Upper lobe of left lung (tissue), 4 donors: ENCODE measurements at regions not wholly inside any gene's neighbourhood (a gene's known extent, or its start where the extent isn't known, plus 50 kb on each side); places are given as distances from the start of the nearest gene placed in this dataset.

Experiments
- POLR2A ChIP-seq, 4 donors: fragments of 450-650 bp; IDR thresholded peaks; one replicate each; pipeline ENCODE4 v1.5.1; 2016 to 2017; ENCODE audit warnings: antibody characterized with exemption in 4 of 4, mild to moderate bottlenecking in 2 of 4
- TF ChIP-seq, protein P1 (sequence below), 6 experiments: fragments of 450-650 bp in 4 of 6; fragments of 200-600 bp in 2 of 6; sonication (generic) in 2 of 6; IDR thresholded peaks; one replicate each; pipeline ENCODE4 v1.5.1; 2016 to 2019; ENCODE audit warnings: antibody characterized with exemption in 6 of 6

DNA sequence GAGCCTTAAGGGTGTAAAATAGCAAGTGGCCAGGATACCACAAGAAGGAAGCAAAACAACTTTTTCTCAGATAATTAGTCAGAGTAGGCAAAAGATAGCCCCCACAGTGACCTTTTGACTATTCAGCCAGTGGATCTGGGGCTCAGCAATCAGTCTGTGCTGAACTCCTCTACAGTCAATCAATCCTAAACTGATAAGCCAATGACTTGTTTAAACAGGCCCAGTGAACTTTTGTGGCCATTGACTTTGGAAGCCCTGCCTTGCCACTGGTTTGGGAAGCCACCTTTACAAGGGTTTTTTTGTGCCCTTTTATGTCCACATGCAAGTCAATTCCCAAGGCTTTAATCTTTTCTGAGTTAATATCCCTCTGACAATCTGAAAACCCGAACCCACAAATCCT is 1565.0 kb upstream of the WWC1 start:
- no peak for TF ChIP-seq POLR2A (IDR thresholded peaks at IDR 0.05)
- TF ChIP-seq, protein P1, sequence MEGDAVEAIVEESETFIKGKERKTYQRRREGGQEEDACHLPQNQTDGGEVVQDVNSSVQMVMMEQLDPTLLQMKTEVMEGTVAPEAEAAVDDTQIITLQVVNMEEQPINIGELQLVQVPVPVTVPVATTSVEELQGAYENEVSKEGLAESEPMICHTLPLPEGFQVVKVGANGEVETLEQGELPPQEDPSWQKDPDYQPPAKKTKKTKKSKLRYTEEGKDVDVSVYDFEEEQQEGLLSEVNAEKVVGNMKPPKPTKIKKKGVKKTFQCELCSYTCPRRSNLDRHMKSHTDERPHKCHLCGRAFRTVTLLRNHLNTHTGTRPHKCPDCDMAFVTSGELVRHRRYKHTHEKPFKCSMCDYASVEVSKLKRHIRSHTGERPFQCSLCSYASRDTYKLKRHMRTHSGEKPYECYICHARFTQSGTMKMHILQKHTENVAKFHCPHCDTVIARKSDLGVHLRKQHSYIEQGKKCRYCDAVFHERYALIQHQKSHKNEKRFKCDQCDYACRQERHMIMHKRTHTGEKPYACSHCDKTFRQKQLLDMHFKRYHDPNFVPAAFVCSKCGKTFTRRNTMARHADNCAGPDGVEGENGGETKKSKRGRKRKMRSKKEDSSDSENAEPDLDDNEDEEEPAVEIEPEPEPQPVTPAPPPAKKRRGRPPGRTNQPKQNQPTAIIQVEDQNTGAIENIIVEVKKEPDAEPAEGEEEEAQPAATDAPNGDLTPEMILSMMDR (IDR thresholded peaks at IDR 0.05), result no peak
